CD8-positive, alpha-beta memory T cell (primary cell): ENCODE measurements at regions not wholly inside any gene's neighbourhood (a gene's known extent, or its start where the extent isn't known, plus 50 kb on each side); places are given as distances from the start of the nearest gene placed in this dataset.

Source experiments
- CTCF ChIA-PET: fragments of 350-600 bp; sonication (Branson Sonifier 250); formaldehyde crosslinking; loops from one replicate; lab custom pipeline; 2021; ENCODE audit warnings: antibody characterized with exemption; lab: Charles Lee
- POLR2A ChIA-PET: fragments of 350-600 bp; sonication (Branson Sonifier 250); formaldehyde crosslinking; loops from one replicate; lab custom pipeline; 2021; ENCODE audit warnings: antibody characterized with exemption; lab: Charles Lee
- DNase-seq, 5 donors: peaks; one replicate each; pipeline versions ENCODE4 v3.0.0 to v3.0.0-alpha.2; 2020 to 2022; ENCODE audit warnings: mixed read lengths in 1 of 5
- H3K27ac ChIP-seq: one replicate; pipeline ENCODE4 v1.7.0; 2013; ENCODE audit warnings: low read depth, mild to moderate bottlenecking, low read length, moderate library complexity
- H3K27me3 ChIP-seq: 2 replicates; pipeline ENCODE4 v1.7.0; 2013; ENCODE audit warnings: low read length, mild to moderate bottlenecking; ENCODE audit not compliant: insufficient read depth, poor library complexity, severe bottlenecking
- H3K36me3 ChIP-seq: 2 replicates; pipeline ENCODE4 v1.7.0; 2013; ENCODE audit warnings: mild to moderate bottlenecking, low read length, moderate library complexity; ENCODE audit not compliant: insufficient read depth
- H3K4me1 ChIP-seq: 2 replicates; pipeline ENCODE4 v1.7.0; 2013; ENCODE audit warnings: mild to moderate bottlenecking, low read length, moderate library complexity; ENCODE audit not compliant: insufficient read depth
- H3K4me3 ChIP-seq: 2 replicates; pipeline ENCODE4 v1.7.0; 2013; ENCODE audit warnings: mild to moderate bottlenecking, low read length
- H3K9me3 ChIP-seq: 2 replicates; pipeline ENCODE4 v1.7.0; 2013; ENCODE audit warnings: mild to moderate bottlenecking, low read length
- H3K27ac Mint-ChIP-seq, 8 donors: one replicate each; pipeline ENCODE4 v1.8.0; 2020 to 2021; ENCODE audit warnings: mixed read lengths in 8 of 8, mild to moderate bottlenecking in 6 of 8, inconsistent platforms in 3 of 8, moderate library complexity in 3 of 8
- H3K27me3 Mint-ChIP-seq, 2 donors: one replicate each; pipeline ENCODE4 v1.8.0; 2020 to 2021; ENCODE audit warnings: mixed read lengths in 2 of 2, mild to moderate bottlenecking in 1 of 2, moderate library complexity in 1 of 2
- H3K36me3 Mint-ChIP-seq, 3 donors: one replicate each; pipeline ENCODE4 v1.8.0; 2020 to 2021; ENCODE audit warnings: mixed read lengths in 3 of 3, inconsistent platforms in 1 of 3, mild to moderate bottlenecking in 1 of 3
- H3K4me1 Mint-ChIP-seq, 3 donors: one replicate each; pipeline ENCODE4 v1.8.0; 2020 to 2021; ENCODE audit warnings: mixed read lengths in 3 of 3, inconsistent platforms in 1 of 3, mild to moderate bottlenecking in 1 of 3
- H3K4me3 Mint-ChIP-seq, 7 donors: one replicate each; pipeline ENCODE4 v1.8.0; 2020 to 2021; ENCODE audit warnings: mixed read lengths in 7 of 7, mild to moderate bottlenecking in 6 of 7, moderate library complexity in 4 of 7, inconsistent platforms in 2 of 7
- H3K9me3 Mint-ChIP-seq, 5 donors: one replicate each; pipeline ENCODE4 v1.8.0; 2020 to 2022; ENCODE audit warnings: mixed read lengths in 5 of 5, mild to moderate bottlenecking in 3 of 5, moderate library complexity in 2 of 5, inconsistent platforms in 1 of 5

GRCh38 chr2:66749566-66749965 is 314.6 kb downstream of the MEIS1 start:
- CTCF ChIA-PET, result no interaction called here

GRCh38 chr2:66753257-66753656 is 318.3 kb downstream of the MEIS1 start:
- Mint-ChIP-seq H3K36me3 (no peaks in the 10 kb centered on the region), H3K4me1 (no peaks in the 10 kb centered on the region), H3K9me3 (peaks cover 0 to 19% (median 9%) of the 10 kb centered on the region in 5 donors), H3K27me3 (no peaks in the 10 kb centered on the region), H3K4me3 (no peak overlapping the region), H3K27ac (no peak overlapping the region)
- no peaks in the 10 kb centered on the region for H3K27me3 ChIP-seq
- DNase-seq, result no peak
- H3K4me3 ChIP-seq, result no peak overlapping the region
- H3K36me3 ChIP-seq, result no peaks in the 10 kb centered on the region
- no peak overlapping the region for H3K27ac ChIP-seq
- CTCF ChIA-PET, result no interaction called here
- H3K9me3 ChIP-seq, result no peaks in the 10 kb centered on the region
- no peaks in the 10 kb centered on the region for H3K4me1 ChIP-seq
- POLR2A ChIA-PET, result no interaction called here

More at GRCh38 chr2:66749566-66749965, 314.6 kb downstream of the MEIS1 start:
- Histone ChIP-seq H3K36me3 (no peaks in the 10 kb centered on the region), H3K4me3 (no peak overlapping the region), H3K4me1 (no peaks in the 10 kb centered on the region), H3K9me3 (no peaks in the 10 kb centered on the region), H3K27me3 (no peaks in the 10 kb centered on the region), H3K27ac (no peak overlapping the region)
- Mint-ChIP-seq H3K27ac (no peak overlapping the region), H3K27me3 (peaks cover 0 to 3% of the 10 kb centered on the region in 2 donors), H3K4me3 (no peak overlapping the region), H3K4me1 (no peaks in the 10 kb centered on the region), H3K36me3 (no peaks in the 10 kb centered on the region), H3K9me3 (peaks cover 0 to 13% (median 3%) of the 10 kb centered on the region in 5 donors)
- POLR2A ChIA-PET, result no interaction called here
- DNase-seq, result no peak

- ChIA-PET CTCF (no interaction called here), POLR2A (no interaction called here)
- Histone ChIP-seq H3K4me1 (no peaks in the 10 kb centered on the region), H3K9me3 (no peaks in the 10 kb centered on the region), H3K36me3 (no peaks in the 10 kb centered on the region), H3K27me3 (no peaks in the 10 kb centered on the region), H3K27ac (no peak overlapping the region), H3K4me3 (no peak overlapping the region)
- Mint-ChIP-seq H3K9me3 (peaks cover 0 to 19% (median 9%) of the 10 kb centered on the region in 5 donors), H3K4me3 (no peak overlapping the region), H3K27me3 (no peaks in the 10 kb centered on the region), H3K27ac (no peak overlapping the region), H3K4me1 (no peaks in the 10 kb centered on the region), H3K36me3 (no peaks in the 10 kb centered on the region)
- DNase-seq, result no peak
Measured at GRCh38 chr2:66753660-66754059, 318.7 kb downstream of the MEIS1 start.

GRCh38 chr2:66755974-66756373 is 321.0 kb downstream of the MEIS1 start:
- H3K36me3 Mint-ChIP-seq, result no peaks in the 10 kb centered on the region
- no peak for DNase-seq
- H3K4me1 Mint-ChIP-seq, result no peaks in the 10 kb centered on the region
- Histone ChIP-seq H3K9me3 (no peaks in the 10 kb centered on the region), H3K4me3 (no peak overlapping the region), H3K27ac (no peak overlapping the region), H3K4me1 (no peaks in the 10 kb centered on the region), H3K27me3 (no peaks in the 10 kb centered on the region), H3K36me3 (no peaks in the 10 kb centered on the region)
- H3K27ac Mint-ChIP-seq, result no peak overlapping the region
- no peaks in the 10 kb centered on the region for H3K27me3 Mint-ChIP-seq
- ChIA-PET POLR2A (no interaction called here), CTCF (no interaction called here)
- H3K4me3 Mint-ChIP-seq, result no peak overlapping the region
- peaks cover 0 to 28% (median 9%) of the 10 kb centered on the region in 5 donors for H3K9me3 Mint-ChIP-seq

- Mint-ChIP-seq H3K9me3 (peaks cover 0 to 16% (median 3%) of the 10 kb centered on the region in 5 donors), H3K27me3 (no peaks in the 10 kb centered on the region), H3K4me3 (no peak overlapping the region), H3K4me1 (no peaks in the 10 kb centered on the region), H3K36me3 (no peaks in the 10 kb centered on the region), H3K27ac (no peak overlapping the region)
- DNase-seq, result no peak
- CTCF ChIA-PET, result no interaction called here
- Histone ChIP-seq H3K36me3 (no peaks in the 10 kb centered on the region), H3K27me3 (no peaks in the 10 kb centered on the region), H3K9me3 (no peaks in the 10 kb centered on the region), H3K27ac (no peak overlapping the region), H3K4me1 (no peaks in the 10 kb centered on the region), H3K4me3 (no peak overlapping the region)
- POLR2A ChIA-PET, result no interaction called here
Measured at GRCh38 chr2:66761826-66762225, 326.9 kb downstream of the MEIS1 start.

- Histone ChIP-seq H3K9me3 (no peaks in the 10 kb centered on the region), H3K4me3 (no peak overlapping the region), H3K27me3 (no peaks in the 10 kb centered on the region), H3K27ac (no peak overlapping the region), H3K4me1 (no peaks in the 10 kb centered on the region), H3K36me3 (no peaks in the 10 kb centered on the region)
- Mint-ChIP-seq H3K36me3 (no peaks in the 10 kb centered on the region), H3K4me1 (no peaks in the 10 kb centered on the region), H3K4me3 (no peak overlapping the region), H3K27me3 (no peaks in the 10 kb centered on the region), H3K9me3 (peaks cover 0 to 12% (median 2%) of the 10 kb centered on the region in 5 donors), H3K27ac (no peak overlapping the region)
- DNase-seq, result no peak
- ChIA-PET CTCF (no interaction called here), POLR2A (no interaction called here)
Measured at GRCh38 chr2:66762761-66763160, 327.8 kb downstream of the MEIS1 start.

GRCh38 chr2:66766582-66766981 is 331.7 kb downstream of the MEIS1 start:
- H3K4me1 Mint-ChIP-seq, result no peaks in the 10 kb centered on the region
- no peaks in the 10 kb centered on the region for H3K36me3 Mint-ChIP-seq
- no peak for DNase-seq
- H3K27me3 Mint-ChIP-seq, result no peaks in the 10 kb centered on the region
- H3K36me3 ChIP-seq, result no peaks in the 10 kb centered on the region
- H3K4me1 ChIP-seq, result no peaks in the 10 kb centered on the region
- H3K27ac ChIP-seq, result no peak overlapping the region
- H3K4me3 ChIP-seq, result no peak overlapping the region
- no peaks in the 10 kb centered on the region for H3K9me3 ChIP-seq
- ChIA-PET POLR2A (no interaction called here), CTCF (no interaction called here)
- peaks cover 0 to 7% (median 0%) of the 10 kb centered on the region in 5 donors for H3K9me3 Mint-ChIP-seq
- no peaks in the 10 kb centered on the region for H3K27me3 ChIP-seq
- H3K4me3 Mint-ChIP-seq, result no peak overlapping the region
- H3K27ac Mint-ChIP-seq, result no peak overlapping the region

GRCh38 chr2:66771359-66771976 is 336.5 kb downstream of the MEIS1 start:
- Histone ChIP-seq H3K27ac (no peak overlapping the region), H3K4me3 (no peak overlapping the region), H3K27me3 (no peaks in the 10 kb centered on the region), H3K4me1 (no peaks in the 10 kb centered on the region), H3K36me3 (no peaks in the 10 kb centered on the region), H3K9me3 (no peaks in the 10 kb centered on the region)
- H3K9me3 Mint-ChIP-seq, result peaks cover 0 to 9% (median under 1%) of the 10 kb centered on the region in 5 donors
- no peak overlapping the region for H3K27ac Mint-ChIP-seq
- no peaks in the 10 kb centered on the region for H3K36me3 Mint-ChIP-seq
- CTCF ChIA-PET, result no interaction called here
- H3K27me3 Mint-ChIP-seq, result no peaks in the 10 kb centered on the region
- no peak overlapping the region for H3K4me3 Mint-ChIP-seq
- POLR2A ChIA-PET, result no interaction called here
- no peaks in the 10 kb centered on the region for H3K4me1 Mint-ChIP-seq
- no peak for DNase-seq
